Upper lobe of left lung (tissue), 6 donors: ENCODE measurements at regions not wholly inside any gene's neighbourhood (a gene's known extent, or its start where the extent isn't known, plus 50 kb on each side); places are given as distances from the start of the nearest gene placed in this dataset.

Source experiments
- ATAC-seq, 2 donors: fragments of 200-7000 bp; cut with Tn5 transposase; one replicate each; pipeline ENCODE4 v1.9.1; 2022; ENCODE audit warnings: mild to moderate bottlenecking in 2 of 2, moderate library complexity in 2 of 2; ENCODE audit not compliant: low FRiP score in 2 of 2
- DNase-seq, 2 donors: peaks; one replicate each; pipeline ENCODE4 v3.0.0-alpha.2; 2019 to 2020
- H3K27ac ChIP-seq, 4 donors: fragments of 200-600 bp; sonication (generic); one replicate each; pipeline ENCODE4 v1.5.1; 2016 to 2019
- H3K27me3 ChIP-seq, 4 donors: fragments of 200-600 bp; sonication (generic); one replicate each; pipeline ENCODE4 v1.5.1; 2017 to 2019
- H3K36me3 ChIP-seq, 4 donors: fragments of 200-600 bp; sonication (generic); one replicate each; pipeline ENCODE4 v1.5.1; 2016 to 2019
- H3K4me1 ChIP-seq, 4 donors: fragments of 200-600 bp; sonication (generic); one replicate each; pipeline ENCODE4 v1.5.1; 2018 to 2019
- H3K4me3 ChIP-seq, 4 donors: fragments of 200-600 bp; sonication (generic); one replicate each; pipeline ENCODE4 v1.5.1; 2017 to 2019; ENCODE audit warnings: mild to moderate bottlenecking in 2 of 4, moderate library complexity in 1 of 4
- H3K9me3 ChIP-seq, 4 donors: fragments of 200-600 bp; sonication (generic); one replicate each; pipeline ENCODE4 v1.5.1; 2018 to 2019
- EP300 ChIP-seq, 4 donors: sonication (generic); formaldehyde crosslinking; IDR thresholded peaks; one replicate each; pipeline ENCODE4 v1.5.1; 2017; ENCODE audit warnings: antibody characterized with exemption in 4 of 4, control low read depth in 2 of 4
- POLR2A ChIP-seq, 4 donors: fragments of 450-650 bp; IDR thresholded peaks; one replicate each; pipeline ENCODE4 v1.5.1; 2016 to 2017; ENCODE audit warnings: antibody characterized with exemption in 4 of 4, mild to moderate bottlenecking in 2 of 4
- POLR2AphosphoS5 ChIP-seq, 2 donors: sonication (generic); formaldehyde crosslinking; IDR thresholded peaks; one replicate each; pipeline ENCODE4 v1.5.1; 2017; ENCODE audit warnings: antibody characterized with exemption in 2 of 2
- WGBS, 2 donors: methylation state at CpG; one replicate each; pipeline ENCODE4 v1.1.5; 2017 to 2018; 5-methylcytosine and 5-hydroxymethylcytosine counted together
- TF ChIP-seq, protein P1 (sequence below), 6 experiments: fragments of 450-650 bp in 4 of 6; fragments of 200-600 bp in 2 of 6; sonication (generic) in 2 of 6; IDR thresholded peaks; one replicate each; pipeline ENCODE4 v1.5.1; 2016 to 2019; ENCODE audit warnings: antibody characterized with exemption in 6 of 6
- donor health status: DM: no; HTN: no; CAD: no; lungs with moderate emphysema.
- donor health status: DM: no; HTN: yes; CAD: no; lungs with severe emphysema.

- WGBS, 2 donors: 45 to 60% methylated on average over 1 of the region's 1 CpG
- H3K4me3 ChIP-seq: no peak overlapping the region
- ATAC-seq (no peak), DNase-seq (no peak)
- no peaks in the 10 kb centered on the region for H3K4me1 ChIP-seq
- no peaks in the 10 kb centered on the region for H3K36me3 ChIP-seq
- no peaks in the 10 kb centered on the region for H3K27me3 ChIP-seq
- H3K9me3 ChIP-seq: peaks cover 0 to 4% (median 0%) of the 10 kb centered on the region in 4 donors
- no peak for TF ChIP-seq POLR2A (IDR thresholded peaks at IDR 0.05)
- no peak for TF ChIP-seq EP300 (IDR thresholded peaks at IDR 0.05)
- TF ChIP-seq, protein P1, sequence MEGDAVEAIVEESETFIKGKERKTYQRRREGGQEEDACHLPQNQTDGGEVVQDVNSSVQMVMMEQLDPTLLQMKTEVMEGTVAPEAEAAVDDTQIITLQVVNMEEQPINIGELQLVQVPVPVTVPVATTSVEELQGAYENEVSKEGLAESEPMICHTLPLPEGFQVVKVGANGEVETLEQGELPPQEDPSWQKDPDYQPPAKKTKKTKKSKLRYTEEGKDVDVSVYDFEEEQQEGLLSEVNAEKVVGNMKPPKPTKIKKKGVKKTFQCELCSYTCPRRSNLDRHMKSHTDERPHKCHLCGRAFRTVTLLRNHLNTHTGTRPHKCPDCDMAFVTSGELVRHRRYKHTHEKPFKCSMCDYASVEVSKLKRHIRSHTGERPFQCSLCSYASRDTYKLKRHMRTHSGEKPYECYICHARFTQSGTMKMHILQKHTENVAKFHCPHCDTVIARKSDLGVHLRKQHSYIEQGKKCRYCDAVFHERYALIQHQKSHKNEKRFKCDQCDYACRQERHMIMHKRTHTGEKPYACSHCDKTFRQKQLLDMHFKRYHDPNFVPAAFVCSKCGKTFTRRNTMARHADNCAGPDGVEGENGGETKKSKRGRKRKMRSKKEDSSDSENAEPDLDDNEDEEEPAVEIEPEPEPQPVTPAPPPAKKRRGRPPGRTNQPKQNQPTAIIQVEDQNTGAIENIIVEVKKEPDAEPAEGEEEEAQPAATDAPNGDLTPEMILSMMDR (IDR thresholded peaks at IDR 0.05): no peak
- TF ChIP-seq POLR2AphosphoS5 (IDR thresholded peaks at IDR 0.05): no peak
- H3K27ac ChIP-seq: no peak overlapping the region
Measured at GRCh38 chr2:67076239-67076624, 320.9 kb upstream of the ETAA1 start.

DNA sequence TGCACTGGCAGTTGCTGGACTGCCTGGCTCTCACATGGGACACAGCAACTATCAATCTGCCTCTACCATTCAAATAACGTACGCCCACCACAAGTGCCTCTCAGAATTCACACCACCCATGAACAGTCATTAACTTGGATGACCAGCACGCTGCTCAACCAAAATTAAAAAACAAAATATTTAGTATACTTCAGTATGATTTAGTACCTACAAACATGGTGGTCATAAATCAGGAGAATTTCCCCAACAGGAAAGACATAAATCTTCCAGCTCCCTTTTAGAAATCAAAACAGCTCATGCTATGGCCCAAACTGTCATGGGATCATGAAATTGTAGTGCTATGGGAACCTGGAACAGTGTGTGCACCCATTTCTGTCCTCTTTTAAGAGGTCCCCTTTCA, 317.4 kb upstream of the ETAA1 start:
- H3K27ac ChIP-seq: no peak overlapping the region
- WGBS, 2 donors: 63 to 73% methylated on average over 3 of the region's 3 CpGs
- no peak for ATAC-seq
- no peak for DNase-seq
- H3K27me3 ChIP-seq: no peaks in the 10 kb centered on the region
- TF ChIP-seq POLR2AphosphoS5 (IDR thresholded peaks at IDR 0.05) (no peak), POLR2A (IDR thresholded peaks at IDR 0.05) (no peak), EP300 (IDR thresholded peaks at IDR 0.05) (no peak)
- TF ChIP-seq, protein P1 (IDR thresholded peaks at IDR 0.05): no peak
- peaks cover 0 to 4% (median 0%) of the 10 kb centered on the region in 4 donors for H3K9me3 ChIP-seq
- no peak overlapping the region for H3K4me3 ChIP-seq
- H3K4me1 ChIP-seq: no peaks in the 10 kb centered on the region
- no peaks in the 10 kb centered on the region for H3K36me3 ChIP-seq

DNA sequence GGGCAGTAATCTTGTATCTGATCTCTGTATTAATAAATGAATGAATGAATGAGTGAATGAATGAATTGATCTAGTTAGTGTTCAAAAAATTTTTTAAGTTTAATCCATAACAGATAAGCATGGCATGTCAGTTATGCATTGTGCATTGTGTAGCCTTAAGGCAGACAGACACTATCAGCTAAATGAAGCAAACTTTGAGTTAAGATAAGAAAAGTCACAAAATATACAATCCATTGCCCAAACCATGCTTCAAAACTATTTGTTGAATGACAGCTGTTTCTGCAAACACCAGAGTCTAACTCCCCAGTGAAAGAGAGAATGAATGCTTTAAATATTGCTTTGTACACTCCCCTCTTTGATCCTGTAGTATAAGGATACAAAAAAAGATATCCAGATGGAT, 314.3 kb upstream of the ETAA1 start:
- H3K27me3 ChIP-seq: no peaks in the 10 kb centered on the region
- H3K36me3 ChIP-seq: no peaks in the 10 kb centered on the region
- no peaks in the 10 kb centered on the region for H3K4me1 ChIP-seq
- H3K27ac ChIP-seq: no peak overlapping the region
- no peak for ATAC-seq
- no peak overlapping the region for H3K4me3 ChIP-seq
- DNase-seq: no peak
- TF ChIP-seq EP300 (IDR thresholded peaks at IDR 0.05) (no peak), POLR2AphosphoS5 (IDR thresholded peaks at IDR 0.05) (no peak), POLR2A (IDR thresholded peaks at IDR 0.05) (no peak)
- TF ChIP-seq, protein P1 (IDR thresholded peaks at IDR 0.05): no peak
- H3K9me3 ChIP-seq: peaks cover 0 to 4% (median 0%) of the 10 kb centered on the region in 4 donors

DNA sequence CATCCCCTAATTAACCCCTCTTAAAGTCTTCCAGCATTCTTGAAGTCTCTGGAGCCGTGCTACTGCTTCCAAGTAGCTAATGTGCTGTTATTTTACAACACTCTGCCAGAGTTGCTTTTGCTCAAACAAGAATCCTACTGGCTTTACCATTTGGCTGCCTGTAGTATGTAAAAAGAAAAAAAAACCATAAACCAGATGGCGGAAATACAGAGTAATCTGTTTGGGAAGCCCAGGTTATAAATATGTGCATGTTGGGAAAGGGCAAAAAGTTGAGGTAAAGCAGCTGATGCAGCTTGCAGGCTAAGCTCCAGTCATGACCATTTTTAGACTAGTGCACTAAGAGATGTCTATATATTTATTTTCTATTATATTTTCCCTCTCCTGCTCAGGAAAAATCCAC, 313.2 kb upstream of the ETAA1 start:
- H3K27ac ChIP-seq: no peak overlapping the region
- 58 to 72% methylated on average over 2 of the region's 2 CpGs for WGBS, 2 donors
- H3K9me3 ChIP-seq: peaks cover 0 to 4% (median 0%) of the 10 kb centered on the region in 4 donors
- H3K4me3 ChIP-seq: no peak overlapping the region
- no peaks in the 10 kb centered on the region for H3K27me3 ChIP-seq
- H3K36me3 ChIP-seq: no peaks in the 10 kb centered on the region
- ATAC-seq: no peak
- no peak for TF ChIP-seq POLR2AphosphoS5 (IDR thresholded peaks at IDR 0.05)
- no peak for TF ChIP-seq EP300 (IDR thresholded peaks at IDR 0.05)
- no peak for TF ChIP-seq POLR2A (IDR thresholded peaks at IDR 0.05)
- TF ChIP-seq, protein P1 (IDR thresholded peaks at IDR 0.05): no peak
- no peaks in the 10 kb centered on the region for H3K4me1 ChIP-seq
- DNase-seq: no peak

- no peak for ATAC-seq
- H3K27me3 ChIP-seq: no peaks in the 10 kb centered on the region
- WGBS, 2 donors: 85 to 89% methylated on average over 4 of the region's 4 CpGs
- H3K9me3 ChIP-seq: peaks cover 0 to 4% (median 0%) of the 10 kb centered on the region in 4 donors
- no peak for TF ChIP-seq EP300 (IDR thresholded peaks at IDR 0.05)
- TF ChIP-seq POLR2AphosphoS5 (IDR thresholded peaks at IDR 0.05): no peak
- TF ChIP-seq, protein P1 (IDR thresholded peaks at IDR 0.05): no peak
- TF ChIP-seq POLR2A (IDR thresholded peaks at IDR 0.05): no peak
- H3K4me3 ChIP-seq: no peak overlapping the region
- no peaks in the 10 kb centered on the region for H3K4me1 ChIP-seq
- no peak overlapping the region for H3K27ac ChIP-seq
- no peaks in the 10 kb centered on the region for H3K36me3 ChIP-seq
- DNase-seq: no peak
Measured at GRCh38 chr2:67085146-67085545, 312.0 kb upstream of the ETAA1 start.
